ENCODE measurements at regions not wholly inside any gene's neighbourhood (a gene's known extent, or its start where the extent isn't known, plus 50 kb on each side); places are given as distances from the start of the nearest gene placed in this dataset.

GRCh38 chr16:86899151-86899550 lies 320.8 kb downstream of the FOXL1 start:
- TF ChIP-seq CTCF (IDR thresholded peaks at IDR 0.05; ENCODE audit: unreplicated experiment): no peak
- H3K27ac Mint-ChIP-seq: no peak overlapping the region

GRCh38 chr16:86899757-86900156 lies 321.4 kb downstream of the FOXL1 start:
- H3K4me1 Mint-ChIP-seq (ENCODE audit: low read depth): peaks cover 9% of the 10 kb centered on the region
- TF ChIP-seq CTCF (IDR thresholded peaks at IDR 0.05; ENCODE audit: unreplicated experiment): no peak
- no peak for DNase-seq (ENCODE audit: low spot score, unreplicated experiment)
- no peaks in the 10 kb centered on the region for H3K36me3 Mint-ChIP-seq (ENCODE audit: insufficient read depth)
- H3K27me3 Mint-ChIP-seq: peaks cover 60% of the 10 kb centered on the region
- H3K4me3 Mint-ChIP-seq (ENCODE audit: low read depth): no peak overlapping the region
- H3K9me3 Mint-ChIP-seq (ENCODE audit: low read depth): no peaks in the 10 kb centered on the region
- H3K27ac Mint-ChIP-seq: no peak overlapping the region

More at GRCh38 chr16:86899151-86899550, 320.8 kb downstream of the FOXL1 start:
- DNase-seq (ENCODE audit: low spot score, unreplicated experiment): no peak
- Mint-ChIP-seq H3K4me3 (ENCODE audit: low read depth) (no peak overlapping the region), H3K4me1 (ENCODE audit: low read depth) (peaks cover 9% of the 10 kb centered on the region), H3K9me3 (ENCODE audit: low read depth) (no peaks in the 10 kb centered on the region), H3K27me3 (peaks cover 62% of the 10 kb centered on the region), H3K36me3 (ENCODE audit: insufficient read depth) (no peaks in the 10 kb centered on the region)

DNA sequence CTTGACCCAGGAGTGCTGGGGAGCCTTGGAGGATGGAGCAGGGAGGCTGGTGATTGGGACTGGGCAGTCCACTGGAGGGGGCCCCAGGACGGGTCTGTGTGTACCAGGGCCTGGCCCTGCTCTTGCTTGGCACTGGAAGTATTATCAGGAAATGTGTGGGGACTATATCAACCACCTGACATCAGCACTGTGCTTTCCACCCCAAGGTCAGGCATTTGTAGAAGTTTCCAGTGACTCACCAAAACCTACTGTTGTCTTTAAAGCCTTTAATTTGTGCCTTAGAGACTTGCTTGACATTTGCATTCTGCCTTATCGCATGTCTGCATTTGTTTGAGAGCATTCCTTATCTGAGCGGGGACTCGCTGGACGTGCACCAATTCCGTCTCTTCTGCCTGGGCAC lies 323.1 kb downstream of the FOXL1 start:
- no peak for DNase-seq (ENCODE audit: low spot score, unreplicated experiment)
- no peaks in the 10 kb centered on the region for H3K36me3 Mint-ChIP-seq (ENCODE audit: insufficient read depth)
- peaks cover 50% of the 10 kb centered on the region for H3K27me3 Mint-ChIP-seq
- no peaks in the 10 kb centered on the region for H3K9me3 Mint-ChIP-seq (ENCODE audit: low read depth)
- H3K27ac Mint-ChIP-seq: no peak overlapping the region
- peaks cover 10% of the 10 kb centered on the region for H3K4me1 Mint-ChIP-seq (ENCODE audit: low read depth)
- no peak overlapping the region for H3K4me3 Mint-ChIP-seq (ENCODE audit: low read depth)
- TF ChIP-seq CTCF (IDR thresholded peaks at IDR 0.05; ENCODE audit: unreplicated experiment): no peak

DNA sequence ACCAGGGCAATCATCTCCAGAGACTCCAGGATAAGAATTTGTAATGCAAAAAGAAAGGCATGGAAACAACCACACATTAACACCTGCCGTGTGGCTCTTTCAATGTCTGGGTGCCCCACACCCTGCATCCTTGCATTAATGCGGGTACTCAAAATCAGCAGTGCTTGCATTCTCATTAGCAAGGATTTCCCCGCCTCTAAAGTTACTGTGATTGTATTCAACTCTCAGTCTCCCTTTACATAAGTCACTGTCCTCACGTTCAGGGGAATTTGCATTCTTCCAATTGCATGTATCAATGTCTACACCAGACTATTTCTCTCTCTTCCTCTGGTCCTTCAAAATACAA lies 324.3 kb downstream of the FOXL1 start:
- H3K36me3 Mint-ChIP-seq (ENCODE audit: insufficient read depth): no peaks in the 10 kb centered on the region
- TF ChIP-seq CTCF (IDR thresholded peaks at IDR 0.05; ENCODE audit: unreplicated experiment): no peak
- DNase-seq (ENCODE audit: low spot score, unreplicated experiment): no peak
- H3K4me3 Mint-ChIP-seq (ENCODE audit: low read depth): no peak overlapping the region
- peaks cover 10% of the 10 kb centered on the region for H3K4me1 Mint-ChIP-seq (ENCODE audit: low read depth)
- H3K27me3 Mint-ChIP-seq: peaks cover 38% of the 10 kb centered on the region
- no peaks in the 10 kb centered on the region for H3K9me3 Mint-ChIP-seq (ENCODE audit: low read depth)
- no peak overlapping the region for H3K27ac Mint-ChIP-seq

DNA sequence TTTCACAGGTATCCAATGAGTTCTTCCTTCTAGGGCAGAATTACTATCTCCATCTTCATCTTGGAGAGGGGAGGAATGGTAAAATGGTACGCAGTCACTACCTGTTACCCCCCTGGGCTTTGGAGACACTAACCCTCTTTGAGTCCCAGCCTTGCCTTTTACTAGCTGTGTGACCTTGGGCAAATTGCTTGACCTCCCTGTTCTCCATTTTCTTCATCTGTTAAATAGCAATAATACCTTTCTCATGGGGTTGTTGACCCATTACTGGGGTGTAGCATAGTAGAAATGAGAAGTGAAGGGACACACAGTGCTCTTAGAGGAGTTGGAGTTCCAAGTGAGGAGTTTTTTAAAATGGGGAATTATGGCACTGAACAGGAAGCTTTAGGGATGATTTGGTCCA lies 324.7 kb downstream of the FOXL1 start:
- no peak overlapping the region for H3K4me3 Mint-ChIP-seq (ENCODE audit: low read depth)
- no peak overlapping the region for H3K27ac Mint-ChIP-seq
- no peaks in the 10 kb centered on the region for H3K9me3 Mint-ChIP-seq (ENCODE audit: low read depth)
- peaks cover 10% of the 10 kb centered on the region for H3K4me1 Mint-ChIP-seq (ENCODE audit: low read depth)
- TF ChIP-seq CTCF (IDR thresholded peaks at IDR 0.05; ENCODE audit: unreplicated experiment): no peak
- no peaks in the 10 kb centered on the region for H3K36me3 Mint-ChIP-seq (ENCODE audit: insufficient read depth)
- peaks cover 35% of the 10 kb centered on the region for H3K27me3 Mint-ChIP-seq
- DNase-seq (ENCODE audit: low spot score, unreplicated experiment): no peak
